Bronchial epithelial cell (primary cell): ENCODE measurements at regions not wholly inside any gene's neighbourhood (a gene's known extent, or its start where the extent isn't known, plus 50 kb on each side); places are given as distances from the start of the nearest gene placed in this dataset.

Experiments
- DNase-seq: peaks from one replicate; pipeline ENCODE4 v3.0.0-alpha.2; 2010; ENCODE audit warnings: low read depth
- FAIRE-seq: peaks from 2 replicates; lab custom pipeline; 2011; peaks lifted over from hg19 to GRCh38; lab: Jason Lieb, UNC
- H3K27me3 ChIP-seq: 2 replicates; pipeline ENCODE4 v1.5.1; 2011; ENCODE audit warnings: low read length; ENCODE audit not compliant: control insufficient read depth, insufficient read depth
- H3K36me3 ChIP-seq: 2 replicates; pipeline ENCODE4 v1.5.1; 2011; ENCODE audit warnings: low read length; ENCODE audit not compliant: control insufficient read depth, insufficient read depth
- H3K4me3 ChIP-seq: 2 replicates; pipeline ENCODE4 v1.5.1; 2011; ENCODE audit warnings: mild to moderate bottlenecking, low read depth, low read length, control low read depth
- CTCF ChIP-seq: IDR thresholded peaks from 2 replicates; pipeline ENCODE4 v1.5.1; 2011; ENCODE audit warnings: mild to moderate bottlenecking, moderate library complexity, low read length, control low read depth, inconsistent platforms; ENCODE audit not compliant: insufficient read depth, severe bottlenecking

- no peak for TF ChIP-seq CTCF
Measured at GRCh38 chr4:152211936-152212653, 323.8 kb downstream of the FBXW7 start.

GRCh38 chr4:152209772-152210493, 326.0 kb downstream of the FBXW7 start:
- Histone ChIP-seq H3K4me3 (no peak overlapping the region), H3K27me3 (no peaks in the 10 kb centered on the region), H3K36me3 (no peaks in the 10 kb centered on the region)
- no peak for DNase-seq
- no peak for FAIRE-seq
- TF ChIP-seq CTCF = no peak

More at GRCh38 chr4:152211936-152212653, 323.8 kb downstream of the FBXW7 start:
- Histone ChIP-seq H3K36me3 (no peaks in the 10 kb centered on the region), H3K27me3 (no peaks in the 10 kb centered on the region), H3K4me3 (no peak overlapping the region)
- DNase-seq (no peak), FAIRE-seq (no peak)

GRCh38 chr4:152207378-152207720, 328.5 kb downstream of the FBXW7 start:
- FAIRE-seq (no peak), DNase-seq (no peak)
- no peak for TF ChIP-seq CTCF
- Histone ChIP-seq H3K27me3 (no peaks in the 10 kb centered on the region), H3K4me3 (no peak overlapping the region), H3K36me3 (no peaks in the 10 kb centered on the region)

- H3K4me3 ChIP-seq = no peak overlapping the region
- H3K36me3 ChIP-seq = no peaks in the 10 kb centered on the region
- TF ChIP-seq CTCF = no peak
- H3K27me3 ChIP-seq = no peaks in the 10 kb centered on the region
- FAIRE-seq (no peak), DNase-seq (no peak)
Measured at GRCh38 chr4:152206646-152207377, 329.1 kb downstream of the FBXW7 start.

- no peak for FAIRE-seq
- H3K27me3 ChIP-seq = no peaks in the 10 kb centered on the region
- DNase-seq = no peak
- H3K4me3 ChIP-seq = no peak overlapping the region
- TF ChIP-seq CTCF = no peak
- H3K36me3 ChIP-seq = no peaks in the 10 kb centered on the region
Measured at GRCh38 chr4:152206185-152206584, 329.7 kb downstream of the FBXW7 start.
